Suprapubic skin (tissue), 4 donors: ENCODE measurements at regions not wholly inside any gene's neighbourhood (a gene's known extent, or its start where the extent isn't known, plus 50 kb on each side); places are given as distances from the start of the nearest gene placed in this dataset.

Source experiments
- CTCF ChIP-seq, 2 donors: fragments of 200-600 bp in 1 of 2; fragments of 450-650 bp in 1 of 2; sonication (generic) in 1 of 2; IDR thresholded peaks; one replicate each; pipeline ENCODE4 v1.5.1; 2016 to 2019; ENCODE audit warnings: antibody characterized with exemption in 2 of 2, mild to moderate bottlenecking in 1 of 2, moderate library complexity in 1 of 2
- EP300 ChIP-seq: sonication (generic); formaldehyde crosslinking; IDR thresholded peaks from one replicate; pipeline ENCODE4 v1.6.1; 2017; ENCODE audit warnings: antibody characterized with exemption
- POLR2A ChIP-seq, 2 donors: fragments of 450-650 bp; IDR thresholded peaks; one replicate each; pipeline ENCODE4 v1.6.1; 2017; ENCODE audit warnings: antibody characterized with exemption in 2 of 2, mild to moderate bottlenecking in 2 of 2, moderate library complexity in 2 of 2
- POLR2AphosphoS5 ChIP-seq, 3 donors: sonication (generic); formaldehyde crosslinking; IDR thresholded peaks; one replicate each; pipeline ENCODE4 v1.6.1; 2017; ENCODE audit warnings: antibody characterized with exemption in 3 of 3

- TF ChIP-seq POLR2AphosphoS5 (IDR thresholded peaks at IDR 0.05) (no peak), CTCF (IDR thresholded peaks at IDR 0.05) (no peak), POLR2A (IDR thresholded peaks at IDR 0.05) (no peak), EP300 (no peak)
These were observed 805.6 kb upstream of the EEF2KMT start for GRCh38 chr16:5903153-5903552.
